ENCODE measurements at regions not wholly inside any gene's neighbourhood (a gene's known extent, or its start where the extent isn't known, plus 50 kb on each side); places are given as distances from the start of the nearest gene placed in this dataset.

GRCh38 chr19:30102239-30102638 is 160.2 kb downstream of the URI1 start:
- H3K4me2 ChIP-seq: no peak overlapping the region
- WGBS (ENCODE audit: missing lambda C conversion rate): 76% methylated on average over 6 of the region's 6 CpGs
- FAIRE-seq (no peak), ATAC-seq (no peak), DNase-seq (ENCODE audit: low read depth in 1 of 2, low spot score in 1 of 2) (no peak)
- no peaks in the 10 kb centered on the region for H3K4me1 ChIP-seq
- ChIA-PET POLR2A (no interaction called here), CTCF (no interaction called here)
- H3K9me3 ChIP-seq: no peaks in the 10 kb centered on the region
- no peak overlapping the region for H3K27ac ChIP-seq
- TF ChIP-seq CEBPB (IDR thresholded peaks at IDR 0.05) (no peak), HOXB13 (CRISPR knock-in tag; IDR thresholded peaks at IDR 0.05; ENCODE audit: low read depth) (no peak), FOXS1 (CRISPR knock-in tag; IDR thresholded peaks at IDR 0.05) (no peak), NFE2L2 (conservative IDR thresholded peaks at IDR 0.05; ENCODE audit: low read length) (no peak), CBX8 (IDR thresholded peaks at IDR 0.05) (no peak), HEYL (CRISPR knock-in tag; IDR thresholded peaks at IDR 0.05) (no peak)
- TF ChIP-seq, protein P1, sequence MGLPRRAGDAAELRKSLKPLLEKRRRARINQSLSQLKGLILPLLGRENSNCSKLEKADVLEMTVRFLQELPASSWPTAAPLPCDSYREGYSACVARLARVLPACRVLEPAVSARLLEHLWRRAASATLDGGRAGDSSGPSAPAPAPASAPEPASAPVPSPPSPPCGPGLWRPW (IDR thresholded peaks at IDR 0.05): no peak
- H3K4me3 ChIP-seq: no peak overlapping the region

DNA sequence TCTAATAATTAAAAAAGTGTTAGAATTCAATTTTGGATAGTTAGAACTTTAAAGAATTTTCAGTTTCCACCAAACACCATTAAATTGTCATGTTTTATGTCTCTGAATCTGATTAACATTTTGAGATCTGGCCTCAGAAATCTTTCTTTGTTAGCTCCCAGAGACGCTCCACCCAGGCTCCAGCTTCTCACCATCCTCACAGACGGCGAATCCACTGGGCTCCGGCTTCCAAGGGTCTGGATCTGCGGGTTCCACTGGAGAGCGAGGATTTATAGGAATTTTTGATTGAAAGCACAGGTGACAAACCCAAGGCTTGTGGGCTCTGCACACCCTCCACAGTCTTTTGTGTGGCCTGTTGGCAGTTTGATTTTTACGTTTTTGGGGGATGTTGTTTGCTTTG is 160.6 kb downstream of the URI1 start:
- ATAC-seq (no peak), FAIRE-seq (no peak), DNase-seq (ENCODE audit: low read depth in 1 of 2, low spot score in 1 of 2) (no peak)
- H3K4me1 ChIP-seq: no peaks in the 10 kb centered on the region
- ChIA-PET POLR2A (no interaction called here), CTCF (interaction anchor here (0.7 kb wide), 2 partner anchors 77 to 122 kb away, joined by 3 read pairs; no protein-coding TSS in a partner anchor)
- no peak for TF ChIP-seq HMGXB4 (CRISPR knock-in tag; IDR thresholded peaks at IDR 0.05; ENCODE audit: borderline replicate concordance)
- no peak overlapping the region for H3K4me2 ChIP-seq
- no peaks in the 10 kb centered on the region for H3K9me3 ChIP-seq
- no peak overlapping the region for H3K27ac ChIP-seq
- WGBS (ENCODE audit: missing lambda C conversion rate): 38% methylated on average over 7 of the region's 7 CpGs
- H3K4me3 ChIP-seq: no peak overlapping the region

DNA sequence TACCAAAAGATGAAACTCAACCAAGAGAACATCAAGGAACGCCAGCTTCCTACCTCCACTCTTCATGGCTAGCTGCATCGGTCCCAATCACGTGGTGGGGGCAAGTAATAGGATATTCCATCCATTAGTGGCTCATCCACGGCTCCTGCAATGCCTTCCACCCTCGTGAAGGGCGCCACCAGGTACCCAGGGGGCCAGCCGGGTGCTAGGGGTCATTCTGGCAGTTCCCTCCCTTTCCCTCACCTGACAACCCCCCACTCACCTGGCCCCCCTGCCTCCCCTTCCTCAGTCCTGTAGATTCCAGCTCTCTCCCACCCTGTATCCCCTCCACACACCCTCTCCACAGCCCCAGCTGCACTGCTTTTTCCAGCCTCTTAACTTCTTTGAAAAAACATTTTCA is 161.9 kb downstream of the URI1 start:
- WGBS (ENCODE audit: missing lambda C conversion rate): 7% methylated on average over 7 of the region's 7 CpGs
- POLR2A ChIA-PET: no interaction called here
- H3K27ac ChIP-seq: no peak overlapping the region
- TF ChIP-seq, protein P2, sequence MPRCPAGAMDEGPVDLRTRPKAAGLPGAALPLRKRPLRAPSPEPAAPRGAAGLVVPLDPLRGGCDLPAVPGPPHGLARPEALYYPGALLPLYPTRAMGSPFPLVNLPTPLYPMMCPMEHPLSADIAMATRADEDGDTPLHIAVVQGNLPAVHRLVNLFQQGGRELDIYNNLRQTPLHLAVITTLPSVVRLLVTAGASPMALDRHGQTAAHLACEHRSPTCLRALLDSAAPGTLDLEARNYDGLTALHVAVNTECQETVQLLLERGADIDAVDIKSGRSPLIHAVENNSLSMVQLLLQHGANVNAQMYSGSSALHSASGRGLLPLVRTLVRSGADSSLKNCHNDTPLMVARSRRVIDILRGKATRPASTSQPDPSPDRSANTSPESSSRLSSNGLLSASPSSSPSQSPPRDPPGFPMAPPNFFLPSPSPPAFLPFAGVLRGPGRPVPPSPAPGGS (IDR thresholded peaks at IDR 0.05): no peak
- no peak for TF ChIP-seq HOXB5 (CRISPR knock-in tag; IDR thresholded peaks at IDR 0.05)
- no peak for TF ChIP-seq SREBF2 (IDR thresholded peaks at IDR 0.05)
- TF ChIP-seq KDM5A (IDR thresholded peaks at IDR 0.05): no peak
- no peak for TF ChIP-seq MAFK (IDR thresholded peaks at IDR 0.05; ENCODE audit: partially characterized antibody)
- no peak for TF ChIP-seq CHD4 (IDR thresholded peaks at IDR 0.05; ENCODE audit: borderline replicate concordance)
- TF ChIP-seq, protein P1 (IDR thresholded peaks at IDR 0.05): no peak
- TF ChIP-seq, protein P3, sequence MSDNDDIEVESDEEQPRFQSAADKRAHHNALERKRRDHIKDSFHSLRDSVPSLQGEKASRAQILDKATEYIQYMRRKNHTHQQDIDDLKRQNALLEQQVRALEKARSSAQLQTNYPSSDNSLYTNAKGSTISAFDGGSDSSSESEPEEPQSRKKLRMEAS (IDR thresholded peaks at IDR 0.05): no peak
- TF ChIP-seq JUNB (IDR thresholded peaks at IDR 0.05): no peak
- TF ChIP-seq ZSCAN20 (CRISPR knock-in tag; IDR thresholded peaks at IDR 0.05): no peak
- TF ChIP-seq ESRRA (IDR thresholded peaks at IDR 0.05; ENCODE audit: borderline replicate concordance, low read length): no peak
- TF ChIP-seq TP53 (CRISPR knock-in tag; IDR thresholded peaks at IDR 0.05): no peak
- no peak for TF ChIP-seq POLR2A (IDR thresholded peaks at IDR 0.05; ENCODE audit: low read length)
- TF ChIP-seq, protein P4, sequence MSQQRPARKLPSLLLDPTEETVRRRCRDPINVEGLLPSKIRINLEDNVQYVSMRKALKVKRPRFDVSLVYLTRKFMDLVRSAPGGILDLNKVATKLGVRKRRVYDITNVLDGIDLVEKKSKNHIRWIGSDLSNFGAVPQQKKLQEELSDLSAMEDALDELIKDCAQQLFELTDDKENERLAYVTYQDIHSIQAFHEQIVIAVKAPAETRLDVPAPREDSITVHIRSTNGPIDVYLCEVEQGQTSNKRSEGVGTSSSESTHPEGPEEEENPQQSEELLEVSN (IDR thresholded peaks at IDR 0.05; ENCODE audit: borderline replicate concordance, low read depth): no peak
- no peak for TF ChIP-seq EP300 (IDR thresholded peaks at IDR 0.05)
- TF ChIP-seq RAD21 (conservative IDR thresholded peaks at IDR 0.05 in 1 of 2, IDR thresholded peaks at IDR 0.05 in 1 of 2): no peak
- no peak for TF ChIP-seq NR3C1 (IDR thresholded peaks at IDR 0.05)
- no peak for TF ChIP-seq TFCP2L1 (CRISPR knock-in tag; IDR thresholded peaks at IDR 0.05)
- ATAC-seq: no peak
- CTCF ChIA-PET: interaction anchor here (1.0 to 1.6 kb wide), 3 partner anchors 19 to 374 kb away, joined by 3 read pairs; no protein-coding TSS in a partner anchor
- DNase-seq (ENCODE audit: low read depth in 1 of 2, low spot score in 1 of 2): no peak
- no peak for FAIRE-seq
- no peak overlapping the region for H3K4me3 ChIP-seq
- H3K4me2 ChIP-seq: no peak overlapping the region
- no peaks in the 10 kb centered on the region for H3K4me1 ChIP-seq
- H3K9me3 ChIP-seq: no peaks in the 10 kb centered on the region

All from A549 (cell line).